ENCODE measurements at regions not wholly inside any gene's neighbourhood (a gene's known extent, or its start where the extent isn't known, plus 50 kb on each side); places are given as distances from the start of the nearest gene placed in this dataset.

GRCh38 chr12:73362666-73363065 lies 1090.5 kb downstream of the TRHDE start:
- intact Hi-C loops (cut with DNase I) = no loop called here
- FAIRE-seq (no peak), DNase-seq (no peak)
- H3K27ac ChIP-seq (ENCODE audit: low read depth in 2 of 2, low read length in 2 of 2) = no peak overlapping the region
- TF ChIP-seq CTCF (IDR thresholded peaks at IDR 0.05; ENCODE audit: borderline replicate concordance, extremely low read depth, insufficient read depth) = no peak
- H3K4me1 ChIP-seq (ENCODE audit: control insufficient read depth in 2 of 3, insufficient read depth in 2 of 3, low read depth in 1 of 3, low read length in 3 of 3) = no peaks in the 10 kb centered on the region
- no peak overlapping the region for H3K9ac ChIP-seq (ENCODE audit: low read length in 3 of 3)
- H3K27me3 ChIP-seq (ENCODE audit: control insufficient read depth, insufficient read depth, low read length) = no peaks in the 10 kb centered on the region
- H3K9me3 ChIP-seq (ENCODE audit: control insufficient read depth in 2 of 3, insufficient read depth in 1 of 3, low read length in 3 of 3) = no peaks in the 10 kb centered on the region
- no peak overlapping the region for H3K4me3 ChIP-seq (ENCODE audit: low read length in 3 of 3)
- H3K36me3 ChIP-seq (ENCODE audit: control insufficient read depth in 2 of 3, insufficient read depth in 3 of 3, low read length in 3 of 3) = no peaks in the 10 kb centered on the region

GRCh38 chr12:73372856-73373255 lies 1100.7 kb downstream of the TRHDE start:
- no peaks in the 10 kb centered on the region for H3K9me3 ChIP-seq (ENCODE audit: control insufficient read depth in 2 of 3, insufficient read depth in 1 of 3, low read length in 3 of 3)
- H3K4me3 ChIP-seq (ENCODE audit: low read length in 3 of 3) = no peak overlapping the region
- no peaks in the 10 kb centered on the region for H3K36me3 ChIP-seq (ENCODE audit: control insufficient read depth in 2 of 3, insufficient read depth in 3 of 3, low read length in 3 of 3)
- FAIRE-seq = no peak
- no peaks in the 10 kb centered on the region for H3K27me3 ChIP-seq (ENCODE audit: control insufficient read depth, insufficient read depth, low read length)
- no peak overlapping the region for H3K27ac ChIP-seq (ENCODE audit: low read depth in 2 of 2, low read length in 2 of 2)
- intact Hi-C loops (cut with DNase I) = no loop called here
- no peak for TF ChIP-seq CTCF (IDR thresholded peaks at IDR 0.05; ENCODE audit: borderline replicate concordance, extremely low read depth, insufficient read depth)
- no peak for DNase-seq
- H3K4me1 ChIP-seq (ENCODE audit: control insufficient read depth in 2 of 3, insufficient read depth in 2 of 3, low read depth in 1 of 3, low read length in 3 of 3) = no peaks in the 10 kb centered on the region
- H3K9ac ChIP-seq (ENCODE audit: low read length in 3 of 3) = no peak overlapping the region

GRCh38 chr12:73374360-73374759 lies 1102.2 kb downstream of the TRHDE start:
- no peaks in the 10 kb centered on the region for H3K36me3 ChIP-seq (ENCODE audit: control insufficient read depth in 2 of 3, insufficient read depth in 3 of 3, low read length in 3 of 3)
- no peaks in the 10 kb centered on the region for H3K4me1 ChIP-seq (ENCODE audit: control insufficient read depth in 2 of 3, insufficient read depth in 2 of 3, low read depth in 1 of 3, low read length in 3 of 3)
- H3K9ac ChIP-seq (ENCODE audit: low read length in 3 of 3) = no peak overlapping the region
- intact Hi-C loops (cut with DNase I) = no loop called here
- FAIRE-seq (no peak), DNase-seq (no peak)
- H3K27me3 ChIP-seq (ENCODE audit: control insufficient read depth, insufficient read depth, low read length) = no peaks in the 10 kb centered on the region
- H3K4me3 ChIP-seq (ENCODE audit: low read length in 3 of 3) = no peak overlapping the region
- H3K9me3 ChIP-seq (ENCODE audit: control insufficient read depth in 2 of 3, insufficient read depth in 1 of 3, low read length in 3 of 3) = no peaks in the 10 kb centered on the region
- no peak overlapping the region for H3K27ac ChIP-seq (ENCODE audit: low read depth in 2 of 2, low read length in 2 of 2)
- no peak for TF ChIP-seq CTCF (IDR thresholded peaks at IDR 0.05; ENCODE audit: borderline replicate concordance, extremely low read depth, insufficient read depth)

GRCh38 chr12:73383584-73384222 lies 1111.5 kb downstream of the TRHDE start:
- no peaks in the 10 kb centered on the region for H3K36me3 ChIP-seq (ENCODE audit: control insufficient read depth in 2 of 3, insufficient read depth in 3 of 3, low read length in 3 of 3)

More at GRCh38 chr12:73383584-73384222, 1111.5 kb downstream of the TRHDE start:
- no peak for TF ChIP-seq CTCF (IDR thresholded peaks at IDR 0.05; ENCODE audit: borderline replicate concordance, extremely low read depth, insufficient read depth)
- no peak for FAIRE-seq
- Histone ChIP-seq H3K4me1 (ENCODE audit: control insufficient read depth in 2 of 3, insufficient read depth in 2 of 3, low read depth in 1 of 3, low read length in 3 of 3) (peaks cover 0 to 5% (median 0%) of the 10 kb centered on the region in 3 donors), H3K9me3 (ENCODE audit: control insufficient read depth in 2 of 3, insufficient read depth in 1 of 3, low read length in 3 of 3) (no peaks in the 10 kb centered on the region), H3K9ac (ENCODE audit: low read length in 3 of 3) (no peak overlapping the region), H3K27ac (ENCODE audit: low read depth in 2 of 2, low read length in 2 of 2) (no peak overlapping the region), H3K27me3 (ENCODE audit: control insufficient read depth, insufficient read depth, low read length) (no peaks in the 10 kb centered on the region), H3K4me3 (ENCODE audit: low read length in 3 of 3) (no peak overlapping the region)
- intact Hi-C loops (cut with DNase I) = no loop called here
- no peak for DNase-seq

Measured in kidney (tissue), 13 donors.